Endothelial cell of umbilical vein (primary cell): ENCODE measurements at regions not wholly inside any gene's neighbourhood (a gene's known extent, or its start where the extent isn't known, plus 50 kb on each side); places are given as distances from the start of the nearest gene placed in this dataset.

Source experiments
- BruUV-seq: library from RNA; stranded (reverse); fragments of 400-500 nt; replicated peaks from 2 replicates; lab custom pipeline; 2021; lab: Mats Ljungman, UMichigan
- CTCF ChIA-PET: fragments of 300-600, 350-600 bp; sonication (Branson Sonifier 250); formaldehyde crosslinking; loops from one replicate; lab custom pipeline; 2021; ENCODE audit warnings: antibody characterized with exemption, inconsistent platforms; lab: Charles Lee
- POLR2A ChIA-PET: fragments of 300-600, 350-600 bp; sonication (Branson Sonifier 250); formaldehyde crosslinking; loops from one replicate; lab custom pipeline; 2021; ENCODE audit warnings: antibody characterized with exemption, inconsistent platforms; lab: Charles Lee
- DNase-seq: peaks from one replicate; pipeline ENCODE4 v3.0.0-alpha.2; 2011; ENCODE audit warnings: low read depth, low spot score
- FAIRE-seq: peaks from 2 replicates; lab custom pipeline; 2011; peaks lifted over from hg19 to GRCh38; lab: Jason Lieb, UNC
- H2AFZ ChIP-seq: 2 replicates; pipeline ENCODE4 v1.6.0; 2012; ENCODE audit warnings: low read depth, low read length, control low read depth, inconsistent platforms
- H3K27ac ChIP-seq: 2 replicates; pipeline ENCODE4 v1.5.1; 2011; ENCODE audit warnings: low read depth, mild to moderate bottlenecking, control low read depth, low read length, moderate library complexity; ENCODE audit not compliant: insufficient read depth
- H3K27me3 ChIP-seq, 2 experiments: 2 replicates each; pipeline versions ENCODE4 v1.6.0 to v1.6.1; 2011; ENCODE audit warnings: low read length in 2 of 2, mixed read lengths in 1 of 2; ENCODE audit not compliant: control insufficient read depth in 2 of 2, insufficient read depth in 2 of 2
- H3K36me3 ChIP-seq, 2 experiments: 2 replicates in 1 of 2; 3 replicates in 1 of 2; pipeline ENCODE4 v1.5.1; 2011; ENCODE audit warnings: low read length in 2 of 2, mild to moderate bottlenecking in 1 of 2, moderate library complexity in 1 of 2; ENCODE audit not compliant: control insufficient read depth in 2 of 2, insufficient read depth in 2 of 2; ENCODE audit errors: extremely low read depth in 1 of 2
- H3K4me1 ChIP-seq: 3 replicates; pipeline ENCODE4 v1.5.1; 2011; ENCODE audit warnings: mild to moderate bottlenecking, low read length; ENCODE audit not compliant: control insufficient read depth, insufficient read depth; ENCODE audit errors: extremely low read depth
- H3K4me2 ChIP-seq: 2 replicates; pipeline ENCODE4 v1.6.1; 2011; ENCODE audit warnings: low read length, control low read depth, mixed read lengths; ENCODE audit not compliant: insufficient read depth
- H3K4me3 ChIP-seq, 3 experiments: fragments of 200-600 bp in 1 of 3; sonication (generic), shearing (Covaris generic) in 1 of 3; replicated peaks in 1 of 3; 2 replicates each; pipeline ENCODE4 v1.5.1; 2011 to 2016; ENCODE audit warnings: control low read depth in 3 of 3, low read length in 3 of 3, mild to moderate bottlenecking in 2 of 3, inconsistent platforms in 1 of 3, low read depth in 1 of 3, moderate library complexity in 1 of 3; ENCODE audit not compliant: insufficient read depth in 1 of 3
- H3K79me2 ChIP-seq: 2 replicates; pipeline ENCODE4 v1.6.0; 2012; ENCODE audit warnings: low read length, inconsistent platforms; ENCODE audit not compliant: control insufficient read depth, insufficient read depth
- H3K9ac ChIP-seq: replicated peaks from 2 replicates; pipeline ENCODE3; 2011; ENCODE audit warnings: low read length, control low read depth; ENCODE audit not compliant: insufficient read depth; ENCODE audit errors: extremely low read depth
- H3K9me1 ChIP-seq: replicated peaks from 3 replicates; pipeline ENCODE4 v1.6.0; 2011; ENCODE audit warnings: mild to moderate bottlenecking, low read length; ENCODE audit not compliant: control insufficient read depth, insufficient read depth; ENCODE audit errors: extremely low read depth
- H3K9me3 ChIP-seq: replicated peaks from 2 replicates; pipeline ENCODE4 v1.5.1; 2012; ENCODE audit warnings: low read length, inconsistent platforms; ENCODE audit not compliant: control insufficient read depth, insufficient read depth
- H4K20me1 ChIP-seq: replicated peaks from 2 replicates; pipeline ENCODE3; 2011; ENCODE audit warnings: mild to moderate bottlenecking, low read length; ENCODE audit not compliant: control insufficient read depth, insufficient read depth; ENCODE audit errors: extremely low read depth
- CTCF ChIP-seq, 2 donors: IDR thresholded peaks; 1 replicate in 1 of 2; 2 replicates in 1 of 2; pipeline ENCODE4 v1.5.1; 2011; ENCODE audit warnings: low read length in 2 of 2, mild to moderate bottlenecking in 2 of 2, moderate library complexity in 2 of 2, control low read depth in 1 of 2, inconsistent platforms in 1 of 2, low read depth in 1 of 2; ENCODE audit not compliant: insufficient read depth in 1 of 2; ENCODE audit errors: extremely low read depth in 1 of 2
- EZH2 ChIP-seq: IDR thresholded peaks from 2 replicates; pipeline ENCODE4 v1.6.1; 2012; ENCODE audit warnings: borderline replicate concordance, low read depth, mild to moderate bottlenecking, moderate library complexity, low read length, inconsistent platforms; ENCODE audit not compliant: severe bottlenecking
- FOS ChIP-seq: IDR thresholded peaks from 2 replicates; pipeline ENCODE4 v1.6.1; 2011; ENCODE audit warnings: mild to moderate bottlenecking, low read length, moderate library complexity, borderline replicate concordance; ENCODE audit not compliant: insufficient read depth
- GATA2 ChIP-seq: IDR thresholded peaks from 2 replicates; pipeline ENCODE4 v1.7.0; 2011; ENCODE audit warnings: low read depth, mild to moderate bottlenecking, moderate library complexity, mixed read lengths, low read length; ENCODE audit not compliant: insufficient read length, insufficient read depth
- JUN ChIP-seq: IDR thresholded peaks from 2 replicates; pipeline ENCODE4 v1.6.1; 2011; ENCODE audit warnings: borderline replicate concordance, low read depth; ENCODE audit not compliant: insufficient read length, insufficient read depth
- MYC ChIP-seq: IDR thresholded peaks from one replicate; pipeline ENCODE4 v1.6.1; 2011; ENCODE audit warnings: mild to moderate bottlenecking, low read depth, low read length
- POLR2A ChIP-seq: IDR thresholded peaks from 2 replicates; pipeline ENCODE4 v1.6.1; 2012; ENCODE audit warnings: low read depth, mild to moderate bottlenecking, control low read depth, low read length
- POLR2AphosphoS5 ChIP-seq: IDR thresholded peaks from 2 replicates; pipeline ENCODE4 v1.6.1; 2012; ENCODE audit warnings: low read depth, mild to moderate bottlenecking, control low read depth, low read length, moderate library complexity; ENCODE audit not compliant: insufficient read depth
- dilution Hi-C: fragments of 300-500 bp; cut with MboI; formaldehyde crosslinking; loops from one replicate; pipeline ENCODE4 v1.15.0; 2019; ENCODE audit warnings: low sequenced_read_pairs; ENCODE audit not compliant: extremely low pct_ligation_motif_present
- intact Hi-C: fragments of 100-400 bp; cut with micrococcal nuclease; formaldehyde crosslinking; loops from one replicate; pipeline ENCODE4 v1.10.0; 2022
- TF ChIP-seq, protein P1 (sequence below): IDR thresholded peaks from 2 replicates; pipeline ENCODE4 v1.6.1; 2011; ENCODE audit not compliant: insufficient read depth, insufficient read length

DNA sequence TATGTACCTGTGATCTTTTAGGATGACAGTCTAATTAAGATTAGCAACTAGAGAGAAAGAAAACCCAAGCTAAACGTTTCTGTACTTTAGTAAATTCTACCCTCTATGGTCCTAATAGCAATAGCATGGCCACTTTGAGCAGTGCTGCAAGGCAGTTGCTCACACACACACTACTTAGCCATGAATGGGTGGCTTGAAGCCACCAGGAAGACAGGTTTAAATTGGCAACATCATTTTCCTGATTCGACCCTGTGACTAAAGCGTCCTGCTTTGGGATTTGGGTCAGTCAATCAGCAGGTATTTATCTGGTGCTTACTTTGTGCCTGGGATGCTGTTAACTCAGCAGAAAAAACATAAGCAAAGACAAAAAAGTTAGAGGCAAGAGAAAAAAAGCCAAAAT is 150.6 kb downstream of the ARRDC3 start:
- CTCF ChIA-PET, result interaction anchor here (0.9 to 1.3 kb wide), 2 partner anchors 12 to 153 kb away, joined by 3 to 4 read pairs; no protein-coding TSS in a partner anchor
- H3K79me2 ChIP-seq, result no peaks in the 10 kb centered on the region
- H2AFZ ChIP-seq, result no peak overlapping the region
- H3K4me2 ChIP-seq, result no peak overlapping the region
- dilution Hi-C loops, result no loop called here
- H3K9me1 ChIP-seq, result no peaks in the 10 kb centered on the region
- no peaks in the 10 kb centered on the region for H3K36me3 ChIP-seq
- POLR2A ChIA-PET, result no interaction called here
- H3K9ac ChIP-seq, result no peak overlapping the region
- no peaks in the 10 kb centered on the region for H3K27me3 ChIP-seq
- BruUV-seq, result no TSS peak
- H3K27ac ChIP-seq, result no peak overlapping the region
- intact Hi-C loops, result no loop called here
- H4K20me1 ChIP-seq, result no peaks in the 10 kb centered on the region
- no peak for FAIRE-seq
- no peak for DNase-seq
- no peak overlapping the region for H3K4me3 ChIP-seq
- H3K9me3 ChIP-seq, result no peaks in the 10 kb centered on the region
- H3K4me1 ChIP-seq, result no peaks in the 10 kb centered on the region
- TF ChIP-seq CTCF (IDR thresholded peaks at IDR 0.05; ENCODE audit: extremely low read depth in 1 of 2, insufficient read depth in 1 of 2, low read depth in 1 of 2, low read length in 2 of 2) (no peak), MYC (no peak), FOS (no peak), JUN (no peak), POLR2A (no peak), POLR2AphosphoS5 (no peak), EZH2 (no peak), GATA2 (no peak)
- TF ChIP-seq, protein P1, sequence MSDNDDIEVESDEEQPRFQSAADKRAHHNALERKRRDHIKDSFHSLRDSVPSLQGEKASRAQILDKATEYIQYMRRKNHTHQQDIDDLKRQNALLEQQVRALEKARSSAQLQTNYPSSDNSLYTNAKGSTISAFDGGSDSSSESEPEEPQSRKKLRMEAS, result no peak
